Right atrium auricular region (tissue), 2 donors: ENCODE measurements at regions not wholly inside any gene's neighbourhood (a gene's known extent, or its start where the extent isn't known, plus 50 kb on each side); places are given as distances from the start of the nearest gene placed in this dataset.

ENCODE experiments used
- DNase-seq: peaks from one replicate; pipeline ENCODE4 v3.0.0-alpha.2; 2019; ENCODE audit warnings: low spot score
- H3K27ac ChIP-seq, 2 donors: fragments of 200-600 bp; sonication (generic); 1 replicate in 1 of 2; 2 replicates in 1 of 2; pipeline ENCODE4 v1.5.1; 2016 to 2019
- H3K27me3 ChIP-seq, 2 donors: fragments of 200-600 bp; sonication (generic); one replicate each; pipeline versions ENCODE4 v1.5.1 to v1.6.0; 2017 to 2019
- H3K36me3 ChIP-seq: fragments of 200-600 bp; sonication (generic); one replicate; pipeline ENCODE4 v1.5.1; 2016
- H3K4me1 ChIP-seq, 2 donors: fragments of 200-600 bp; sonication (generic); one replicate each; pipeline versions ENCODE4 v1.5.1 to v1.6.0; 2017 to 2019
- H3K4me3 ChIP-seq, 2 donors: fragments of 200-600 bp; sonication (generic); 1 replicate in 1 of 2; 2 replicates in 1 of 2; pipeline ENCODE4 v1.5.1; 2017 to 2019; ENCODE audit warnings: mild to moderate bottlenecking in 1 of 2, moderate library complexity in 1 of 2
- H3K9me3 ChIP-seq, 2 donors: fragments of 200-600 bp; sonication (generic); one replicate each; pipeline ENCODE4 v1.5.1; 2019
- TF ChIP-seq, protein P1 (sequence below), 2 donors: fragments of 200-600 bp; sonication (generic); IDR thresholded peaks; one replicate each; pipeline ENCODE4 v1.5.1; 2019; ENCODE audit warnings: antibody characterized with exemption in 2 of 2

DNA sequence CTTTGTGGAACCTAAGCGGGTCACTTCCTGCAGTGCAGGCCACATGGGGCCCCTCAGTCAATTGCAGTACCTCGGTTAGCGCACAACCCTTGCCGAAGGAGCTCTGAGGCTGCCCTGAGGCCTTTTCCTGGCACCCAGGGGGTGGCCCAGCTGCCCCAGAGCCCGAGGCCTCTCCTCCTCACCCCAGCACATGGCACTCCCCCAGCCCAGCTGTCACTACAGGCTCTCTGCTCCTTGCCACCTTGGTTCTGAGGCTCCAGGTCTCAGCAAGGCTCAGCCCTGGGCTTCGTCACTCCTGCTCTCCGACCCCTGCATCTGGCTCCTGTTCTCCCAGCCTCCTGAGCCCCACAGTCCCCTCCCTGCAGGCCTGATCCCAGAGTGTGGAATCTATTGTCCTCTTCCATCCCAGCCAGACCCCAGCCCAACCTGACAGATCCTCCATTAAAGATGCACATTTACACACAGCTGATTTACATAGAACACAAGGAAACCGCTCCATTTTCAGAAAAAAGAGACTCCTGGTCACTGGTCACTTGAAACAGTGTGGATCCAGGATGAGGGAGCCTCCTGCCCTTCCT is 192.8 kb upstream of the POU3F1 start:
- no peak overlapping the region for H3K27ac ChIP-seq
- no peak for DNase-seq
- no peaks in the 10 kb centered on the region for H3K27me3 ChIP-seq
- H3K4me3 ChIP-seq = no peak overlapping the region
- H3K36me3 ChIP-seq = no peaks in the 10 kb centered on the region
- no peaks in the 10 kb centered on the region for H3K9me3 ChIP-seq
- no peaks in the 10 kb centered on the region for H3K4me1 ChIP-seq
- TF ChIP-seq, protein P1, sequence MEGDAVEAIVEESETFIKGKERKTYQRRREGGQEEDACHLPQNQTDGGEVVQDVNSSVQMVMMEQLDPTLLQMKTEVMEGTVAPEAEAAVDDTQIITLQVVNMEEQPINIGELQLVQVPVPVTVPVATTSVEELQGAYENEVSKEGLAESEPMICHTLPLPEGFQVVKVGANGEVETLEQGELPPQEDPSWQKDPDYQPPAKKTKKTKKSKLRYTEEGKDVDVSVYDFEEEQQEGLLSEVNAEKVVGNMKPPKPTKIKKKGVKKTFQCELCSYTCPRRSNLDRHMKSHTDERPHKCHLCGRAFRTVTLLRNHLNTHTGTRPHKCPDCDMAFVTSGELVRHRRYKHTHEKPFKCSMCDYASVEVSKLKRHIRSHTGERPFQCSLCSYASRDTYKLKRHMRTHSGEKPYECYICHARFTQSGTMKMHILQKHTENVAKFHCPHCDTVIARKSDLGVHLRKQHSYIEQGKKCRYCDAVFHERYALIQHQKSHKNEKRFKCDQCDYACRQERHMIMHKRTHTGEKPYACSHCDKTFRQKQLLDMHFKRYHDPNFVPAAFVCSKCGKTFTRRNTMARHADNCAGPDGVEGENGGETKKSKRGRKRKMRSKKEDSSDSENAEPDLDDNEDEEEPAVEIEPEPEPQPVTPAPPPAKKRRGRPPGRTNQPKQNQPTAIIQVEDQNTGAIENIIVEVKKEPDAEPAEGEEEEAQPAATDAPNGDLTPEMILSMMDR (IDR thresholded peaks at IDR 0.05) = no peak

DNA sequence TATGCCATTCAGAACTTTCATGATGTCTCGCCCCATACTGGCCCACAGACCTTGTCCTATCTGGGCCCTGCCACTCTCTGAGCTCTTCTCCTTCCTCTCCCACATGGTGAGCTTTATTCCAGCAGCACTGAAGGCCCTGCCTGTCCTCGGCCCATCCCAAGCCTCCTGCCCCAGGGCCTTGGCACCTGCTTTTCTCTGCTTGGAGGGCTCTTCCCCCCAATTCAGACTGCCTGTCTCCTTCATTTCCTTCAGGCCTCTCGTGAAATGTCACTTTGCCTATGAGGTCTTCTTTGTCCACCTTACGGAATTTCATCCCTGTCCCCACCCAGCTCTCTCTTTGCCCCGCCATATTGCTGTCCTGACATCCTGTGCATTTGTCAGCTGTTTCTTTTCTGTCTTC is 191.7 kb upstream of the POU3F1 start:
- no peak overlapping the region for H3K27ac ChIP-seq
- no peaks in the 10 kb centered on the region for H3K4me1 ChIP-seq
- H3K27me3 ChIP-seq = no peaks in the 10 kb centered on the region
- TF ChIP-seq, protein P1 (IDR thresholded peaks at IDR 0.05) = no peak
- DNase-seq = no peak
- H3K36me3 ChIP-seq = no peaks in the 10 kb centered on the region
- no peak overlapping the region for H3K4me3 ChIP-seq
- H3K9me3 ChIP-seq = no peaks in the 10 kb centered on the region

DNA sequence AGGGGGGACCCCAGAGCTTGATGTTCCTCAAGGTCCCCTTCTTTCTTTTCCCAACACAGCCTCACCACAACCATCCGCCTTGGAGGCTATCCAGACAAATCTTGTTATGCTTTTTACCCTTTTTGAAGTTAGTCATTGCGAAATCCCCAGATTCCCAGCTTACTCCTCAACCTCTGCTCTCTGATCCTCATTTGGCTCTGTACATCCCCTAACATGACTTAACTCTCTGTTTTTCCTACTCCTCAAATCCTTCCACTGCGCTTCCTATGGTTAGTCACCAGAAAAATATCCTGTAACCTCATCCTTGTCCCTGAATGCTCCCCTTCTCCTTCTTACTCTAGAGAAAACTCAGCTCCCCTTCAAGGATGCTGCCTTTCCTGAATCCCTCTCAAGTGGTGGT is 189.1 kb upstream of the POU3F1 start:
- Histone ChIP-seq H3K27ac (no peak overlapping the region), H3K9me3 (no peaks in the 10 kb centered on the region), H3K4me1 (no peaks in the 10 kb centered on the region), H3K27me3 (no peaks in the 10 kb centered on the region), H3K4me3 (no peak overlapping the region), H3K36me3 (no peaks in the 10 kb centered on the region)
- DNase-seq = no peak
- TF ChIP-seq, protein P1 (IDR thresholded peaks at IDR 0.05) = no peak

DNA sequence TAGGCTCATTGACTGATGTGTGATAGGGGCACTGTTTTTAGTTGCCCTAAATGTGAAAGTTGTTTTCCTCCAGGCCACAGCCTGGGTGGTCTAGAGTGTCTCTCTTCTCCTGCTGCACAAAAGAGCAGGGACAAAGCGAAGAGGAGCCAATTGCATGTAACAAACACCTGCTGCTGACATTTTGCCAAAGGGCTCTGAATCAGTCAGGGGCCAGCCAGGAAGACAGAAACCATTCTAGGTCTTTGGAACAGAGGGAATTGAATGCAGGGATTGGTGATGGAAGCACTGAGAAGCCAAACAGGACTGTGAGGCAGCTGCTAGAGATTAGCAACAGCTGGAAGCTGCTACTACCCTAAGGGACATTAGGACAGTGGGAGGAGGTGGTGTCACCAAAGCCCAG is 185.3 kb upstream of the POU3F1 start:
- H3K4me1 ChIP-seq = no peaks in the 10 kb centered on the region
- no peak overlapping the region for H3K4me3 ChIP-seq
- no peak for DNase-seq
- H3K9me3 ChIP-seq = no peaks in the 10 kb centered on the region
- no peaks in the 10 kb centered on the region for H3K36me3 ChIP-seq
- no peaks in the 10 kb centered on the region for H3K27me3 ChIP-seq
- TF ChIP-seq, protein P1 (IDR thresholded peaks at IDR 0.05) = no peak
- H3K27ac ChIP-seq = no peak overlapping the region

DNA sequence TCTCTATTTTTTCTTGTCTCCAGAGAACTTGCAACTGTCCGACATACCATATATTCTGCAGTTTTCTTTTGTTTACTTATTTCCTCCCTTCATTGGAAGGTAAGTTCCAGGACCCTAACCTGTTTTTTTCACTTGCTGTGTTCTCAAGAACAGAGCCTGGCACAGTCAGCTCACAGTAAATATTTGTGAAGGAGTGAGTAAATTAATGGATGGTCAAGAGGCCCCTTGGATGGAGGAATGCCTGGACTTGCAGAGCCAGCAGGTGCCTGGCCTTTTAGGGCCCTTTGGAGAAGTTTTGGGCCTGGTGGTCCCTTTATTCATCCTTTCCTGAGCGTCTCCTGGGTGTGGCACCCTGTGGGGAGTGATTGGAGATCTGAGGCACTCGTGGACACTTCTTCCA is 182.1 kb upstream of the POU3F1 start:
- Histone ChIP-seq H3K27me3 (no peaks in the 10 kb centered on the region), H3K27ac (no peak overlapping the region), H3K4me1 (no peaks in the 10 kb centered on the region), H3K4me3 (no peak overlapping the region), H3K36me3 (no peaks in the 10 kb centered on the region), H3K9me3 (no peaks in the 10 kb centered on the region)
- DNase-seq = no peak
- TF ChIP-seq, protein P1 (IDR thresholded peaks at IDR 0.05) = no peak

DNA sequence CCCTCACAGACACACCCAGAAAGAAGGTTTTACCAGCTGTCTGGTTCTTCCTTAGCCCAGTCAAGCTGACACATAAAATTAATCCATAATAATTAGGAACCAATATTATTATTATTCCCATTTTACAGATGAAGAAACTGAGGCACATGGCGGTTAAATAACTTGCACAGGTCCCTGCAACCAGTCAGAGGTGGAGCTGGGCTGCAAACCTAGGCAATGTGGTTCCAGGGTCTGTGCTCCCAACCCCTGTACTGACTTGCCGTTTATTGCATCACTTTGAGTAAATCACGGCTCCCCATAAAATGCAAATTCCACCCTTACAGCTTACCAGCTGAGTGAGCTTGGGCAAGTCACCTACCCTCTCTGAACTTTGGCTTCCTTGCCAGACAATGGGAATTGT is 179.2 kb upstream of the POU3F1 start:
- Histone ChIP-seq H3K9me3 (no peaks in the 10 kb centered on the region), H3K27me3 (no peaks in the 10 kb centered on the region), H3K4me3 (no peak overlapping the region), H3K4me1 (no peaks in the 10 kb centered on the region), H3K36me3 (no peaks in the 10 kb centered on the region), H3K27ac (no peak overlapping the region)
- TF ChIP-seq, protein P1 (IDR thresholded peaks at IDR 0.05) = no peak
- no peak for DNase-seq
